ENCODE measurements at regions not wholly inside any gene's neighbourhood (a gene's known extent, or its start where the extent isn't known, plus 50 kb on each side); places are given as distances from the start of the nearest gene placed in this dataset.
"Not testable (repeated sequence)": the region's sequence is repeated elsewhere in the genome, so short reads cannot be mapped to it uniquely, and the experiment has no call there.

GRCh38 chr1:233738396-233738795, 124.5 kb downstream of the KCNK1 start:
- H3K9me3 ChIP-seq (replicated peaks), result no peaks in the 10 kb centered on the region
- no peaks in the 10 kb centered on the region for H3K27me3 ChIP-seq (ENCODE audit: low read depth)
- no peak for DNase-seq
- no peaks in the 10 kb centered on the region for H3K4me1 ChIP-seq
- intact Hi-C loops (cut with micrococcal nuclease), result no loop called here
- TF ChIP-seq CTCF (IDR thresholded peaks at IDR 0.05; ENCODE audit: borderline replicate concordance), result no peak
- no peak overlapping the region for H3K27ac ChIP-seq (replicated peaks)
- H3K4me3 ChIP-seq, result no peak overlapping the region
- no peaks in the 10 kb centered on the region for H3K36me3 ChIP-seq

GRCh38 chr1:233738850-233739249, 124.9 kb downstream of the KCNK1 start:
- H3K27me3 ChIP-seq (ENCODE audit: low read depth), result no peaks in the 10 kb centered on the region
- no peak overlapping the region for H3K4me3 ChIP-seq
- no peaks in the 10 kb centered on the region for H3K36me3 ChIP-seq
- no peak for DNase-seq
- H3K27ac ChIP-seq (replicated peaks), result no peak overlapping the region
- no peaks in the 10 kb centered on the region for H3K4me1 ChIP-seq
- H3K9me3 ChIP-seq (replicated peaks), result no peaks in the 10 kb centered on the region
- no peak for TF ChIP-seq CTCF (IDR thresholded peaks at IDR 0.05; ENCODE audit: borderline replicate concordance)
- intact Hi-C loops (cut with micrococcal nuclease), result no loop called here

GRCh38 chr1:233744779-233745513, 131.0 kb downstream of the KCNK1 start:
- Histone ChIP-seq H3K9me3 (replicated peaks) (no peaks in the 10 kb centered on the region), H3K4me1 (no peaks in the 10 kb centered on the region), H3K27ac (replicated peaks) (no peak overlapping the region), H3K36me3 (no peaks in the 10 kb centered on the region), H3K27me3 (ENCODE audit: low read depth) (no peaks in the 10 kb centered on the region), H3K4me3 (no peak overlapping the region)
- intact Hi-C loops (cut with micrococcal nuclease), result no loop called here
- no peak for TF ChIP-seq CTCF (IDR thresholded peaks at IDR 0.05; ENCODE audit: borderline replicate concordance)
- no peak for DNase-seq

- intact Hi-C loops (cut with micrococcal nuclease), result no loop called here
Measured at GRCh38 chr1:233750139-233750538, 136.2 kb downstream of the KCNK1 start.

GRCh38 chr1:233759665-233760064, 144.8 kb upstream of the SLC35F3 start:
- no peaks in the 10 kb centered on the region for H3K36me3 ChIP-seq
- no peak overlapping the region for H3K4me3 ChIP-seq
- intact Hi-C loops (cut with micrococcal nuclease), result no loop called here
- no peaks in the 10 kb centered on the region for H3K27me3 ChIP-seq (ENCODE audit: low read depth)
- H3K27ac ChIP-seq (replicated peaks), result no peak overlapping the region
- DNase-seq, result no peak
- H3K9me3 ChIP-seq (replicated peaks), result peaks cover 5% of the 10 kb centered on the region
- no peaks in the 10 kb centered on the region for H3K4me1 ChIP-seq
- TF ChIP-seq CTCF (IDR thresholded peaks at IDR 0.05; ENCODE audit: borderline replicate concordance), result no peak

More at GRCh38 chr1:233750139-233750538, 136.2 kb downstream of the KCNK1 start:
- Histone ChIP-seq H3K4me1 (no peaks in the 10 kb centered on the region), H3K27me3 (ENCODE audit: low read depth) (no peaks in the 10 kb centered on the region), H3K27ac (replicated peaks) (no peak overlapping the region), H3K9me3 (replicated peaks) (peaks cover 14% of the 10 kb centered on the region), H3K36me3 (no peaks in the 10 kb centered on the region), H3K4me3 (no peak overlapping the region)
- no peak for TF ChIP-seq CTCF (IDR thresholded peaks at IDR 0.05; ENCODE audit: borderline replicate concordance)
- no peak for DNase-seq

GRCh38 chr1:233764304-233764703, 140.2 kb upstream of the SLC35F3 start:
- intact Hi-C loops (cut with micrococcal nuclease); DNase-seq: not testable (repeated sequence)
- H3K9me3 ChIP-seq (replicated peaks), result peaks cover 16% of the 10 kb centered on the region

More at GRCh38 chr1:233764304-233764703, 140.2 kb upstream of the SLC35F3 start:
- not testable (repeated sequence) for H3K4me1 ChIP-seq; H3K27me3 ChIP-seq (ENCODE audit: low read depth); H3K27ac ChIP-seq (replicated peaks); H3K36me3 ChIP-seq; H3K4me3 ChIP-seq
